ENCODE measurements at regions not wholly inside any gene's neighbourhood (a gene's known extent, or its start where the extent isn't known, plus 50 kb on each side); places are given as distances from the start of the nearest gene placed in this dataset.

- FAIRE-seq: no peak
These were observed 56.5 kb downstream of the CT47B1 start for GRCh38 chrX:120819126-120819525.

DNA sequence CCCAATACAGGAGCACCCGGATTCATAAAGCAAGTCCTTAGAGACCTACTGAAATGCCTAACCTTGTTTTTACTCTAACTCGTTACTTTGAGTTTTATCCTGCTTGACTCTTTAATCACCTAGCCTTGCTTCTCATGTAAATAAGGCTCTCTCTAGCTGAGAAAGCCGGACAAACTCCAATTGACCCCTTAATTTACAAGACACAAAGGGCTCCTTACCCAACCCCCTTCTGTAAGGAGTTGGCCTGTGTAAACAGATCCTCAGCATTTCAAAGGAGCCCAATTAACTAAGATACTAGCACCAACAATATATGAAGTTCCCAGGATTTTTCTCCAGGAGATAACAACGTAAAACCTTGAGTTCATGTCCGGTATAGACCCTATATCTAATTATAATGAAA, 61.7 kb downstream of the CT47B1 start:
- DNase-seq (ENCODE audit: low spot score in 2 of 2) (no peak), FAIRE-seq (no peak)

More at GRCh38 chrX:120819126-120819525, 56.5 kb downstream of the CT47B1 start:
- no peak for DNase-seq (ENCODE audit: low spot score in 2 of 2)

DNA sequence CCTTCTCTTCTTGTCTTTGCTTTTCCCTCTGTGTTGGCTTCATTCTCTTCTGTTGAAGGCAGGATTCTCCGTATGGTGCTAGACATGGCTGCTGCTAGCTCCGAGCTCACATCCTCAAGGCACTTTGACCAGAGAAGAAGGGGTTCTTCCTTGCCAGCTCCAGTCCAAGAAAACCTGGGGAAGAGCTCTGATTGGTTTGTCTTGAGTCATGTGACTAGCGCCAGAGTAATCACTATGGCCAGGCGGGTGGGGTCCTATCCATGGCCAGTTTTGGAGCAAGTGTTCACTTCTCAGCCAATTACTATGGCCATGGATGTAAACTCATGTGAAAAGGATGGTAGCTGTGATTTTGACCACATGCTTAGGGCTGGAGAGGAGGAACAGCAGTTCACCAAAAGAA, 74.2 kb downstream of the CT47B1 start:
- no peak for FAIRE-seq
- no peak for DNase-seq (ENCODE audit: low spot score in 2 of 2)

GRCh38 chrX:120797188-120797851, 78.3 kb downstream of the CT47B1 start:
- FAIRE-seq (no peak), DNase-seq (ENCODE audit: low spot score in 2 of 2) (no peak)

DNA sequence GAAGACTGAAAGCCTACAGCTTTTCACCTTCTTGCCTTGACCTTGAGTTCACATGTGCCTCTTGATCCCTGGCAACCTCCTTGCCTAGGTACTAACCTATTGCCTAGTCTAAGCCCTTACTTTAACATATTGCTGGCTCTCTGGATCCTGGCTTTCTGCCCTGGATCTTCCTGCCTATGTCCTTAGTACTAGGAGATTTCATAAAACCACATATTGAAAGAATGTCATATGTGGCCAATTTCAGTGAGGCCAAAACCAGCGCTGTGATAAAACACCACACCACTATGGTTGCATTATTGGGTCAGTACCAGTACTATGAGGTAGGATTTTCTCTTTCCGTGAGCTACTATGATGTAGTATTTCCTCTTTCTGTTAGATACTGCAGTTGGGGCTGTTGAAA, 80.4 kb downstream of the CT47B1 start:
- DNase-seq (ENCODE audit: low spot score in 2 of 2) (no peak), FAIRE-seq (no peak)

GRCh38 chrX:120794525-120794975, 81.1 kb downstream of the CT47B1 start:
- FAIRE-seq (no peak), DNase-seq (ENCODE audit: low spot score in 2 of 2) (no peak)

DNA sequence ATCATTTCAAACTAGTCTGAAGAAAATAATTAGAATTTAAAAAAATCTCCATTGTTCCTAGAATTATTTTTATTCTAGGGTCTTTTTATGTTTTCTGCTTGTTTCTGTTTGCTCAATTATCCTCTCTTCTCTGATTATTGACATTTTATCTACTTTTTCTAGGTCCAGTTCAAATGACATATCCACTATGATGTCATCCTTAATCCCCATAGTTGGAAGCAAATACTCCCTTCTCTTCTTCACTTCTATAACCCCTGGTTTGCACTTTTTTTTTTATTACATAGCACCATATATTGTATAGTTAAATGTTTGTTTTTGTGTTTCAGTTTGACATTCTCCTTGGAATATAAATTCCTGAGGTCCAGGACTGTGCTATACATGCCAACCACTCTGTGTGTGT, 82.6 kb downstream of the CT47B1 start:
- no peak for FAIRE-seq

DNA sequence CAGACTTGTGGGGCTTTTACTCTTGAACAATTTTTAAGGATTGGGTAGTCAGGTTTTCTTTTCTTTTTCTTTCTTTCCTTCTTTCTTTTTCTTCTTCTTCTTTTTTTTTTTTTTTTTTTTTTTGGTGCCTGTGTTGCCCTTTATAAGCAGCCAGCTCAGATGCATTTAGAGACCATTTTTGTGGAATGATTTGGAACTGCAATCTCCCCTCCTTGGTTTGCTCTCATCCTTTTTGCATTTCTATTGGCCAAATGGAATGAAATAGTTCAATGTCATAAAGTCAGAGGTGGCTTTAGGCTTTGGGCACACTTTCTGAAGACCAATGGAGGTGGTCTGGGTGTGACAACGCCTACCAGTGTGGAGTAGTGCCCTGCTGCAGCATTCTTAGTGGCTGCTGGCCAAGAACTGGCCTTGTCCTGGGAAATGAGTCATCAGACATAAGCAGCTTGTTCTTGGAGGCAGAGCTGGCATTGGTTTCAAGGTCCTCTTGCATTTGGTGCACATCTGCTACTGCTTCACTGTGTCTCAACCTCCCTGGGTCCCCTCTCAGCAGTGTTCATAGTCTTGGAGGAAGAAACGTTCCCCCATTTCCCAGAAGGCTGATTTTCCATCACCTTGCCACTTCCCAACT, 84.5 kb downstream of the CT47B1 start:
- FAIRE-seq (no peak), DNase-seq (ENCODE audit: low spot score in 2 of 2) (no peak)

More for the DNA sequence above, 82.6 kb downstream of the CT47B1 start:
- DNase-seq (ENCODE audit: low spot score in 2 of 2): no peak

DNA sequence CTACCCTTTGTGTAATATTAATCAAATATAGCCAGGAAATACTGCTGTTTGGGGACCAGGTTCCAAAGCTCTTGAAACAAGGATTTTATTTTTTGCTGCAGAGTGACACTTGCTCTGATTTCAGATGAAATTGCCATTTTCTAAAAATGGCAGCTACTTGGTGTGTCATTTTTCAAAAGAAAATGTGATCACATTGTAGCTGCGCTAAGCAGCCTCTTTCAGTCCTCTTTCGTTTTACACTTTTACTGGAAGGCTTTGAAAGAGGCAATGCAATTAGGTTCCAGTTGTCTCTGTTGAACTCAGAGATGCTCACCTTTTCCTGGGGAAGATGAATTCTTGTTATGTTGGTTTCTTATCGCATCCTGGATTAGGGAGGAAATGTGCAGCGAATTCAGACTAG, 85.1 kb downstream of the CT47B1 start:
- no peak for FAIRE-seq

GRCh38 chrX:120790118-120790517, 85.5 kb downstream of the CT47B1 start:
- FAIRE-seq (peak; percentile 84), DNase-seq (ENCODE audit: low spot score in 2 of 2) (peak; percentile 22 to 28)

More for the DNA sequence above, 85.1 kb downstream of the CT47B1 start:
- no peak for DNase-seq (ENCODE audit: low spot score in 2 of 2)

DNA sequence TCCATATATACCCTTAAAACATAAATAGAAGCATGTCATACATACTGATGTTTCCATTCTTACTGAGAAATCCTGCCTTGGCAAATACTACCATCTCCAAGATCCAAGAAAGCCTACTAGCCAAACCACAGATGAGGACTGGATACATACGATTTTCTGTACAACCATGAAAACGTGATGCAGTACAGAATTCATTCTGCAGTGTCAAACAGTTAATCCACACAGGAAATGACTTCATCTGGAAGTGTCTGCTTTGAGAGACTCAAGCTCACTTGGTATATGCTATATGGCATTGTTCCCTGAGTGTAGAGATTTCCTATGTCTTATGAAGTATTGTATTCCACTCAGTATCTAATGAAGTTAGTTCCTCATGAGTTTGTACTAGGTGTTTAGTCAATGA, 94.3 kb downstream of the CT47B1 start:
- DNase-seq (ENCODE audit: low spot score in 2 of 2) (no peak), FAIRE-seq (no peak)

DNA sequence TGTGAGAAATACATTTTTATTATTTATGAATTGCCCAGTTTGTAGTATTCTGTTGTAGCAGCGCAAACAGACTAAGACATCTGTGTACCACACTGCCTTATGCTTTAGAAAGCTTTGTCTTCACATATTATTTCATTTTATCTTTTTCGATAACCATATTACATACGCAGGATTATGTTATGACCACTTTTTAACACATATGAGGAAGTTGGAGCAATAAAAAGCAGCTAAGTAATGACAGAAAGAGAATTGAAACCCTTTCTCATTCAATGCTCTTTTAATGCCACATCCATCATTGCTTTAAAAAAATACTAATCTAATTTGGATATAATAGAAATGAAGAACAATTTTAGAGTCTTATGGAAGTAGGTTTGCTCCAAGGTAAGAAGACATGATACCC, 99.7 kb downstream of the CT47B1 start:
- FAIRE-seq (no peak), DNase-seq (ENCODE audit: low spot score in 2 of 2) (no peak)

- FAIRE-seq (no peak), DNase-seq (ENCODE audit: low spot score in 2 of 2) (no peak)
These were observed 101.1 kb downstream of the CT47B1 start for GRCh38 chrX:120774606-120775005.

- DNase-seq (ENCODE audit: low spot score in 2 of 2): no peak
- no peak for FAIRE-seq
These were observed 101.9 kb downstream of the CT47B1 start for GRCh38 chrX:120773801-120774200.

DNA sequence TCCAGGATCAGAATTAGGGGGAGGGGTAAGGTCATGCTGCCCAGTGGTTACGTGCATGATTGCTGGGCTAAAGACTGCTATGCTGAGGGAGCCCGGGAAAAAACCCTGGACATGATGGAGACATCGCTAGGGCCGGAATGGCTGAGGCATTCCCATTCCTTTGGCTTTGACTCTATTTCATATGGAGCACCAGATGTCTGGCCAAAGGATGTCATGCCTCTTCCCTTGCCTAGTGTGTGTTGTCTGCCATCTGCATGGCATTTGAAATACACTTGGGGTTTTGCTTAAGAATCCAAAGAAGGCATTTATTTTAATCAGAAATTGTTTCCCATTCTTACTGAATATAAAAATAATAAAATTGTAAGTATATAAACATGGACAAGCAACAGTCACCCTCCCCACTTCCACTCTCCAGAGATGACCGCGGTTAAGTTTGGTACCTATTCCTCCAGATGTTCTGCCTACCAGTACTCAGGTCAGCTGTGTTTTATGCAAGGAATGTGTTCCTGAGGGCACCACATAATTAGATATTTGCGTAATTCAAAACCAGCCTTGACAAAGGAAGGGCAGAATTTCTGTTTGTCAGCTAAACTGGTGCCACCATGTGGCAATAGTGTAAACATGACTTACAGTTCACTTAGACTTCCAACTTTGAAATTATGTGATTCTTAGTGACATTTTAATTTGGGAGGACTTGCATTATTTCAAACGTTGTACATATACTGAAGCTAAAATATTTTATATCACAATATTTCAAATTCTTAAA, 105.9 kb downstream of the CT47B1 start:
- FAIRE-seq: peak; percentile 58

GRCh38 chrX:120768681-120769080, 107.0 kb downstream of the CT47B1 start:
- no peak for FAIRE-seq
- DNase-seq (ENCODE audit: low spot score in 2 of 2): no peak

More for the DNA sequence above, 105.9 kb downstream of the CT47B1 start:
- no peak for DNase-seq (ENCODE audit: low spot score in 2 of 2)

DNA sequence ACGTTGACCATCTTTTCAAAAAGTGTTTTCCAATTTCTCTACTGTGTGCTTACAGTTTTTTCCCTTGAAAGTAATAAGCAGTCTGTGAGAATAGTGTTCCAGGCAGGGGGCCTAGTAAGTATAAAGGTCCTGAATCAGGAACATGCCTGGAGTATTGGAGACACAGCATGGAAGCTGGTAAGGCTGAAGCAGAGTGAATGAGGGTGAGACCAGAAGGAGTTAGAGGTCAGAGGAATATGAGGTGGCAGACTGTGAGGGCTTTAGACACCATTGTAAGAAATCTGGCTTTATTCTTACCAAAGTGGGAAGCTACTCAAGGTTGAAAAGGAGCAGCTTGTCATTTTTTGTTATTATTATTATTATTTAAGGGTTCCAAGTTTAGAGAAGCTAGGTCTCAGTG, 107.4 kb downstream of the CT47B1 start:
- DNase-seq (ENCODE audit: low spot score in 2 of 2) (no peak), FAIRE-seq (no peak)

DNA sequence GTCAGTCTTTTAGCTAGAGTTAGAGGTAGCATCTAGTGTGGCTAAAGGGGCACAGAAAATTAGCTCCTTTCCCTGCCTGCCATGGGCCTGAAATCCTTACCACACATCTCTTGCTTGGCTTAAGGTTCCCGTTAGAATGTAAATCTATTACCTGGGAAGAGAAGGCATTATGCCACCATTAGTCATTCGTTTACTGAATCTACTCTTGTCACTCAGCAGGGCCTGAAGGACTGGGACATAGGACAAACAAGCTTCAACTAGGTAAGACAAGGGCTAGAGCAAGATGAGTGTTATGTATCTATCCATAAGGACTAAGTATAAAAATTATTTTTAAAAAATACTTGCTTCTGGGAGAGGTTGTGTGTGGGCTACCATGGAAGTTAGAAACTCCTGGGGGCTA, 112.4 kb downstream of the CT47B1 start:
- FAIRE-seq (no peak), DNase-seq (ENCODE audit: low spot score in 2 of 2) (no peak)

GRCh38 chrX:120761810-120762209, 113.9 kb downstream of the CT47B1 start:
- DNase-seq (ENCODE audit: low spot score in 2 of 2): no peak
- no peak for FAIRE-seq

GRCh38 chrX:120759685-120760084, 116.0 kb downstream of the CT47B1 start:
- no peak for FAIRE-seq
- DNase-seq (ENCODE audit: low spot score in 2 of 2): no peak

GRCh38 chrX:120755066-120755846, 120.4 kb downstream of the CT47B1 start:
- DNase-seq (ENCODE audit: low spot score in 2 of 2): no peak

More at GRCh38 chrX:120755066-120755846, 120.4 kb downstream of the CT47B1 start:
- no peak for FAIRE-seq

All from frontal cortex (tissue), 3 donors.